ENCODE measurements at regions not wholly inside any gene's neighbourhood (a gene's known extent, or its start where the extent isn't known, plus 50 kb on each side); places are given as distances from the start of the nearest gene placed in this dataset.

GRCh38 chr16:65819136-65819898, 547.2 kb upstream of the CDH5 start:
- Mint-ChIP-seq H3K27me3 (ENCODE audit: low read depth) (no peaks in the 10 kb centered on the region), H3K36me3 (peaks cover 7% of the 10 kb centered on the region), H3K9me3 (peaks cover 22% of the 10 kb centered on the region), H3K27ac (no peak overlapping the region), H3K4me3 (no peak overlapping the region), H3K4me1 (peaks cover 26% of the 10 kb centered on the region)
- TF ChIP-seq TEAD1 (CRISPR knock-in tag; IDR thresholded peaks at IDR 0.05) (no peak), ZMAT4 (CRISPR knock-in tag; IDR thresholded peaks at IDR 0.05) (no peak), HMGXB4 (CRISPR knock-in tag; IDR thresholded peaks at IDR 0.05) (no peak), JUN (CRISPR knock-in tag; IDR thresholded peaks at IDR 0.05) (no peak), ATF2 (CRISPR knock-in tag; IDR thresholded peaks at IDR 0.05; ENCODE audit: borderline replicate concordance, low read depth) (no peak), NFYB (CRISPR knock-in tag; conservative IDR thresholded peaks at IDR 0.05; ENCODE audit: low read depth) (no peak), ZNF219 (CRISPR knock-in tag; IDR thresholded peaks at IDR 0.05; ENCODE audit: borderline replicate concordance) (no peak), E2F4 (CRISPR knock-in tag; IDR thresholded peaks at IDR 0.05; ENCODE audit: borderline replicate concordance, low read depth) (no peak), AR (CRISPR knock-in tag; IDR thresholded peaks at IDR 0.05) (no peak), ZNF671 (CRISPR knock-in tag; IDR thresholded peaks at IDR 0.05) (no peak), TCF7 (CRISPR knock-in tag; IDR thresholded peaks at IDR 0.05; ENCODE audit: low read depth) (no peak)
- ATAC-seq (no peak), DNase-seq (ENCODE audit: low spot score) (no peak)
- ChIA-PET POLR2A (interaction anchor here (0.6 kb wide), 1 partner anchor 148 kb away, joined by 3 read pairs; no protein-coding TSS in a partner anchor), CTCF (no interaction called here)

GRCh38 chr16:65817799-65818198, 548.7 kb upstream of the CDH5 start:
- H3K27me3 Mint-ChIP-seq (ENCODE audit: low read depth), result no peaks in the 10 kb centered on the region
- TF ChIP-seq NR1H2 (CRISPR knock-in tag; IDR thresholded peaks at IDR 0.05) (no peak), ERG (CRISPR knock-in tag; IDR thresholded peaks at IDR 0.05) (no peak), FOXP1 (CRISPR knock-in tag; IDR thresholded peaks at IDR 0.05; ENCODE audit: borderline replicate concordance) (no peak), ZNF138 (CRISPR knock-in tag; conservative IDR thresholded peaks at IDR 0.05) (no peak), SP1 (CRISPR knock-in tag; conservative IDR thresholded peaks at IDR 0.05) (no peak), FOXP4 (CRISPR knock-in tag; IDR thresholded peaks at IDR 0.05) (no peak), IRF1 (CRISPR knock-in tag; IDR thresholded peaks at IDR 0.05) (no peak), EMX1 (CRISPR knock-in tag; IDR thresholded peaks at IDR 0.05) (no peak), JAZF1 (CRISPR knock-in tag; IDR thresholded peaks at IDR 0.05) (no peak), IRF2 (CRISPR knock-in tag; IDR thresholded peaks at IDR 0.05; ENCODE audit: borderline replicate concordance, low read depth) (no peak), E2F5 (CRISPR knock-in tag; IDR thresholded peaks at IDR 0.05) (no peak)

More at GRCh38 chr16:65817799-65818198, 548.7 kb upstream of the CDH5 start:
- H3K36me3 Mint-ChIP-seq, result peaks cover 7% of the 10 kb centered on the region
- no peak overlapping the region for H3K27ac Mint-ChIP-seq
- H3K4me3 Mint-ChIP-seq, result no peak overlapping the region
- ChIA-PET CTCF (no interaction called here), POLR2A (no interaction called here)
- DNase-seq (ENCODE audit: low spot score), result no peak
- no peak for ATAC-seq
- peaks cover 21% of the 10 kb centered on the region for H3K9me3 Mint-ChIP-seq
- H3K4me1 Mint-ChIP-seq, result peaks cover 33% of the 10 kb centered on the region

All from WTC11 (cell line).